GM23248 (cell line): ENCODE measurements at regions not wholly inside any gene's neighbourhood (a gene's known extent, or its start where the extent isn't known, plus 50 kb on each side); places are given as distances from the start of the nearest gene placed in this dataset.

Source experiments
- EZH2 ChIP-seq: fragments of 200-600 bp; sonication (generic); IDR thresholded peaks from 2 replicates; pipeline ENCODE4 v1.6.1; 2018; ENCODE audit warnings: antibody characterized with exemption, mild to moderate bottlenecking; ENCODE audit not compliant: insufficient read depth, poor library complexity, severe bottlenecking
- EZH2phosphoT487 ChIP-seq: fragments of 200-600 bp; sonication (generic); IDR thresholded peaks from 2 replicates; pipeline ENCODE4 v1.6.1; 2018; ENCODE audit warnings: antibody characterized with exemption, moderate library complexity, mild to moderate bottlenecking, low read depth; ENCODE audit not compliant: insufficient read depth

- no peak for TF ChIP-seq EZH2
- TF ChIP-seq EZH2phosphoT487 = no peak
These were observed 58.5 kb downstream of the ARHGAP35 start for GRCh38 chr19:46919324-46919723.
